GM19324 (cell line): ENCODE measurements at regions not wholly inside any gene's neighbourhood (a gene's known extent, or its start where the extent isn't known, plus 50 kb on each side); places are given as distances from the start of the nearest gene placed in this dataset.

Experiments
- ATAC-seq: cut with Tn5 transposase; IDR thresholded peaks from one replicate; pipeline ENCODE4 v1.9.1; 2021; ENCODE audit warnings: mild to moderate bottlenecking, moderate library complexity; ENCODE audit not compliant: unreplicated experiment, low FRiP score

DNA sequence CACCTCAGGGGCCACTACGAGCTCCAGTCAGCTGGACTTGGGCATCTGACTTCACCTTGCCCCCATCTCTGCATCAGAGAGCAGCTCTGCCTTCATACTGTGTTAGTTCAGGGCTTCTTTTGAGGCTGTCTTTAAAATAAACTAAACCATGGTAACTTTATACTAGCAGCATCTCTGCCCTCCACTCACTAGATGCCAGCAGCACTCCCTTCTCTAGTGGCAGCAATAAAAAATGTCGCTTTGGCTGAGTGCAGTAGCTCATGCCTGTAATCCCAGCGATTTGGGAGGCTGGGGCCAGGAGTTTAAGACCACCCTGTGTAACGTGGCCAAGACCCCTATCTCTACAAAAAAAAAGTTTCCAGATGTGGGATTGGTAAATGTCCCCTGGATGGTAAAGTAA lies 584.4 kb downstream of the INHBA start:
- ATAC-seq, result no peak

DNA sequence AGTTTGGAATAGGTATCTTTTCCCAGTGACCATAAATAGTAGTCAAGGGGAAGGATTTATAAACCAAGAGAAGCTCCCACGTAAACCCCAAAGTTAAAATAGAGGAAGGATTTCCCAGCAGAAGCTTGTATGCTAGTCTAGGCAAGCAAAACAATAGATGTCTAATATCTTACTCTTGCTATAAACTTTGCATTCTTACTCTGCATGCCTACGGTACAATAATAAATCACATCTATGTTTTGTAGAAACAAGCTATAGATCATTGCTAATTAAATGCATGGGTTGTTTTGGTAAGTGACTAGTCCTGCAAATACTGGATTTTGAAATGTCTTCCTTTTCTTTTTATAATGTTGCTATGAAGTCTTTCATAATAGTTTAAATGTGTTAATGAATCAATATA lies 585.5 kb downstream of the INHBA start:
- ATAC-seq, result no peak

DNA sequence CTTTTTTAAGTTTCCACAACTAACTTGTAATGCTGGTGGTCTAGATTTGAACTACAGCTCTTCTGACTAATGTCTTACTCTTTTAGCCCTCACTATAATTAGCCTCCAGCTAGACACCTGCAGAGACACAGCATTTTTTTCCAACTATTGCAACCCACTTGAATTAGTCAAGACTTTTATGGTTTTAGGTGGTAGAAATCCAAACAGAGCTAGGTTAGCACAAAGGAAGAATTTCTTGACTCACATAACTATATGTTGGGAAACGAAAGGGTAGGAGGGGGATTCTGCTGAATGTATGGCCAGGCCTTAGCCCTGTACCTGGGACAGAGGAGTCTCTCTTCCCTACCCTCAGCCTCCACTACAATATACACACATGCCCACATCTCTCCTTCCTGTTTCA lies 586.1 kb downstream of the INHBA start:
- ATAC-seq, result no peak

DNA sequence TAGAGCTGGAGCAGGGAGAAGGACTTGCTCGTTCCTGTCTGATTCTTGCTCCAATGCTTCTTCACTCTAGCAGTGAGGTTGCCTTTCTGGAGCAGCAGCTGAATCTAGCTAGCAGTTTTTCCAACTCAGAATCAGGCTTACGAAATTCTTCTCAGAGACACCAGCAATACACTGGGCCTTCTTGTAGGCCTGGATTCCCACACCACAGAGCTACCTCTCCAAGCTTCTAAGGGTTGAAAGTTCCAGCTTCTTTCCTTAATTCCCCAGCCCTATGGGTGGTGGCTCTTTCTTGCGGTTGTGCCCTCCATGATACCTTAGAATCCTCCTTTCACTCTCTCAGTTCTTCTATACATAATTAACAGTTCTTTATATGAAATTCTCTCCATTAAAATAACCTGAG lies 586.6 kb downstream of the INHBA start:
- ATAC-seq, result no peak

DNA sequence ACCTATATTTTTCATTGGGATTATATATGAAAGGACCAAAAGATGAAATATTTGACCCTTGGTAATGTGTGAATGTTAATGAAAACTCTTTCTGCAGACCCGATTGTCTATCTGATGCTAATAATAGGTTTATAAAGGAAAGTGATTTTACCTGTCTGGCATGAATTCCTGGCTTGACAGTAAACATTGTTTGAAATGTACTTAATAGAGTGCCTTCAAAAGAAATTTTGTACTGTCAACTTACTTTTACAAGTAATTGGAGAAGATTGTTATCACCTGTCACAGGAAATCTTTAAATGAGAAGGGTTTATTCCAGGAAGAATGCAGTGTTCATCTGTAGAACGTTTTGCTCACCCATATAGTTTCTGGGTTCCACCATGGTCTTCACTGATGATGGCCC lies 588.2 kb downstream of the INHBA start:
- ATAC-seq, result no peak

DNA sequence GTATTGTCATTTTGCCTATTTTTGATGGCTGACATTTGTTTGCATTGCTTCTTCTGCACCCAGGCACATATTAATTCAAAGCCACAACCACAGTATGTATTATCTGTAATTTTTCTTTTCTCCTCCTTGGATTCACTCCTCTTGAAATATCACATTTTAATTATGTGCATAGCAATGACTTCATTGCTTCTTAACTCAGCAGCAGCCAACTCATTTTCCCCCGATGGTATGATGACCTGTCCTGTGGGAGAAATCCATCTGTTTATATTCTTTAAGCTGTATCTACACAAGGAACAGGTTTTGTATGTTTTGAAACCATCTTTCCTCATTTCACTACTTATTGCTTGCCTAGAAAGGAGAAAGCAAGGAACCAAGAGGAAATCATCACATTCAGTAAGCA lies 588.8 kb downstream of the INHBA start:
- ATAC-seq, result no peak

DNA sequence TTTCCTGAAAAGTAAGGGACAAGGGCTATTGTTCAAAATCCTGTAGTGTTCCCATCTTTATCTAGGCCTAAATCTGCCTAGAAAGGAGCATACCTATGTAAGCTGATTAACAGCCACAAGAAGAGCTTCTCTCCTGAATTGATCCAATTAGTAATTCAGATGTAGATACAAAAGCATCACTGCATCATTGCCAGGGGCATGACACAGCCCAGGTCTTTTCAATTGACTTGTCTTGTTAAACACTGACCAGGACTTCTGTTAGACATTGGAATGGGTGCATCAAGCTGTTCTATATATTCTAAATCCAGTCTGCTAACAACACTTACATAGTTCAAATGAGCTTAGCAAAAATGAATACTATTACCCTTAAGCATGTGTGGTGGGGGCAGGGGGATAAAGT lies 589.2 kb downstream of the INHBA start:
- no peak for ATAC-seq

DNA sequence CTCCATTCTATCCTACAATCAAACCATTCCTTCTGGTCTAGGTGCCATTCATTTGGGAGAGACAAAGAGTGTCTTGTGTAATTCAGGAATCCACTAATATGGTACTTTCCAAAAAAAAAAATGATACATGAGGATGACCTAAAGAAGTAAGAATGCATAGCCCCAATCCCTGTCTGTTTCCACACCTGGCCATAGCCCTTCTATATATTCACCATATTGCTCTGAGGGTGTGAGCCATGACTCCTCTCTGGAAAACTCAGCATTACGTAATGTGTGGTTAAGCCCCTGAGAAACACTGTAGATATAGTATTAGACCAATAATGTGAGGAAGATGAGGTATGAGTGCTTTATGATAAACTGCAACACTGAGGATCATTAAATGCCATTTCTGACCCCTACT lies 592.7 kb downstream of the INHBA start:
- ATAC-seq, result no peak

DNA sequence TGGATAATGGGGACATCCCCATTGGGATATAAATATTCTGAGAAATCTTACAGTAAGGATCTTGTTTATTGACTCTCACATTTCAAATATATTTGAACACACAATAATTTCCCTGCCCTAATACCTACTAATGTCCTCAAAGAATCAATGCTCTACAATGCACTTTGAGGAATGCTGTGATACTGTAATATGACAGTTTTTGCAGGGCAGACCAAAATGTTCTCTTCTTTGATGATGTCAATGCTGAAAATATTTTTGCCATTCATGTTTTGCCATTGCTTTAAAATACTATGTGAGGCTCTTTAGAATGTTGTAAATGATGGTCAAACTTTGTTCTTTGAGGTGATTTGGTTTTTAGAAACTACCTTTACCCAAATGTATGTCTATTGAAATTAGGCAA lies 594.1 kb downstream of the INHBA start:
- ATAC-seq, result no peak

DNA sequence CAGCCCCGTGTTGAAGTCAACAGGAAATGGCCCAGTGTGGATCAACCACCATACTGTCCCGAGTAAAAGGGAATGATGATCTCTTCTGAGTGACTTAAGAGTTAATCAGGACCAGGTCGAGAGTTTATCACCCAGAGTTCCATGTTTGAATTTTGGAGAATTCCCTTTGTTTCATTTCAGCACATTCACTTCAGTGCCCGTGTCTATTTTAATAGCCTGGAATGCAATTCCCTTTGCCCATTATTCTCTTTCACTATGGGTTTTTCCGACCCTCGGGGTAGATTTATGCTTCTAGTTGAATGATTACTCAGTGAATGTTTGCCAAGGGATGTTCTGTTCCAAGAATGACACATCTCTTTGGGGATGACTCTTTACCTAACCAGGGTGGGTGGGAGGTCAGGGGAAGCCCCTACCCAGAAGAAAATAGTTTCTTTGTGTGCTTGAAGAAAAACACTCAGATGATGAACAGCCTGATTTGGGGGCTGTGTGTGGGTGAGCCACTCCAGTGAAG lies 594.9 kb downstream of the INHBA start:
- no peak for ATAC-seq

DNA sequence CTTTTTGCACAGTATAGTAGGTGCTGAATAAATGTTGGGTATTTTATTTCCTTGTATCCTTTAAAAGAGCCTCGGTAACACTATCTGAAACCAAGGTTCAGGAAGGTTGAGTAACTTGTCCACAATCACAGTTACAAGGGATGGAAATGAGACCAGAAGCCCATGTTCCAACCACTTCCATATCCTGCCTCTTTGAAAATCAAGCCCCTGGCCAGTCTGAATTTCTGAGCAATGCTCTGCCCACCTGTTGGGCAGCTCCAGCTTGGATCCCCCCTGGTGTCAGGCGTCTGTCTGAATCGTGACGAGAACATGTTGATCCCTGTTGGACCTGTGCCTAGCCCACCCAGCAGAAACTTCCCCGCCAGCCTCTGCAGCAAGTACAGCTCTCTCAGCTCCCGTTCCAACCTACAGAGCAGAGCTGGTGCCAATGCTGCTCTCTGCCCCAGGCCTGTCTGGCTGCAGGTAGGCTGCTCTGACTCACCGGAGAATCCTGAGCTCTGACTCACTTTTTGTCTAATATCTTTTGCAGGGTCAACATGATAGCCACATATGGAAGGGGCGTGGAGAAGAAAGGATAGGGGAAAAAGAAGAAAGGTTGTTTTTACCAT lies 595.5 kb downstream of the INHBA start:
- no peak for ATAC-seq

DNA sequence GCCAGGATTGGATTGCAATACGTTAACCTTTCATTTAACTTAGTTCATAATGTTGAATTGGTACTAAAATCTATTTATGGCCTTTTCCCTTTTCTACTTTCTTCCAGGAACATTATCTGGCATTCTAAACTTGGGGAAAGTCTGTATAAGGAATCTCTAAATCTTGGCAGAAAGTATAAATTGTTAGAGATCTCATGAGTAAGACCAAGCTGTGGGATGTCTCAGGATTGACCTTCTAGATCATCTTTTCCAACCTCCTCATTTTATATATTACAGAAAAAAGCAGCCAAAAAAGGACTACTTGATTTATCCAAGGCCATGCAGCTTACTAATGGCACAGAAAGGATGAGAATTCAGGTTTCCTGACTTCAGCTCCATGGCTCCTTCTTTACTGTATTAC lies 598.3 kb downstream of the INHBA start:
- ATAC-seq, result no peak

DNA sequence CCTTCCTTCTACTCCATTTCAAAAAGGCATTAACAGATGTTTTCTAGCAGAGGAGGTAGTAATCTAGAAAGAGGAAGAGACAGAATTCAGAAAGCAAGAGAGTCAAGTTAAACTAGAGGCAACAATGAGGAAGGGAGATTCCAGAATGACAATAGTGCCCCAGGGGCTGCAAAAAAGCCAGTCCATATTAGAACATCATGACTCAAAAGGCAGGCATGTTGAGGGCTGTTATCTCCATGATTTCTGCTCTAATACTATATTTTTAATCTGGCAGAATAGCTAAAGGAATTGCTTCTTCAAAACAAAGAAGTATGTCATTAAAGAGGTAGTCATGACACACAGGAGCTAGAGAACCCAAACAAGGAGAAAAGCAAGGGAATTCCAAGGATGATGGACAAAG lies 599.6 kb downstream of the INHBA start:
- ATAC-seq, result no peak

DNA sequence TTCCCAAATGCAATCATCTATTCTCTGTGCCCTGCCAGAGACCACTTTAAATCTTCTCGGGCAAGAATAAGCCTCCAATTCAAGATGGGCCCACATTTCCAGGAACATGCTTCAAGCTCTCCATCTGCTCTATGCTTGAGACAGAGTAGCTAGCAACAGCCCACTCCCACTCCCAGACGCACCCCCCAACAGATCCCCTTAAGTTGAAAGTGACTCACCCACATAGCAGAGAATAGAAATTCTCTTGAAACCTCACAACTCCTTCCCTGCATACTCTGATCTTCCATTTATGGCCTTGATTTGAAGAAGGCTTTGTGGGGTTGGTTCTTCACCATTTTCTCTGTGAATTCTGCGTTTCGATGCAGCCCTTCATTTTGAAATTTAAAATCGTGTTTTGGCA lies 604.0 kb downstream of the INHBA start:
- ATAC-seq, result no peak

DNA sequence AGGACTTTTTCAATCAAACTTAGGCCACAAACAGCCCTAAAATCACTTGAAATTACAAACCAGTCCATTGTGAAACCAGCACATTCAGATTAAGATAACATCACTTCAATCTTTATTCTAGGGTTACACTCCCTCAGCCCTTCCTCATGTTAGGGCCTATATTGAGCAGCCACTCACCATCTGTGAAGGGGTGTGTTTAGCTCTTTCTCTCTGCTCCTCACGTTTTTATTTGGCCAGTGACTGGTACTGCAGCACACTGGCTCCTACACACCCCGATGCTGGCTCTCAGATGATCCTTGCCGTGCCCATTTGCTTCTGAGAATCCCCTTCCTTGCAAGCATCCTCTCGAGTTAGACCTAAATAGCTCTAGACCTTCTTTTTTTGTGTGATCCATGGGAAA lies 604.5 kb downstream of the INHBA start:
- ATAC-seq, result no peak

DNA sequence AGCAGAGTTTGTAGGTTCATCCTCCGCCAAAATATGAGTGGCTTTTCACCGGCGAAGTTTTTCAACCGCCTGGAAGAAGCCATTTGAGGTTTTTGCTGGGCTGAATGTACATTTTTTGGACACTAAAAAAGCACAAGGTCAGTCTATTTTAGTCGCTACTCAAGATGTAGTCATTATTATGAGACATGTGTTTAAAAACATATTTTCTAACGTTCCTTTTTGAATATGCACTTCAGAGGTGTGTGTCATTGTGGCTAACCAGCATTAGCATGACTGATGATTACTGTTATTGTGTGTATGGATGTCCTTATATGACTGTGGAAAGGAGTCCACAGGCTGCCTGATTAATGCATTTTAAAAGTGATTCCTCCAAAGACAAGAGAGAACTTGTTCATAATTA lies 605.4 kb downstream of the INHBA start:
- ATAC-seq, result no peak

DNA sequence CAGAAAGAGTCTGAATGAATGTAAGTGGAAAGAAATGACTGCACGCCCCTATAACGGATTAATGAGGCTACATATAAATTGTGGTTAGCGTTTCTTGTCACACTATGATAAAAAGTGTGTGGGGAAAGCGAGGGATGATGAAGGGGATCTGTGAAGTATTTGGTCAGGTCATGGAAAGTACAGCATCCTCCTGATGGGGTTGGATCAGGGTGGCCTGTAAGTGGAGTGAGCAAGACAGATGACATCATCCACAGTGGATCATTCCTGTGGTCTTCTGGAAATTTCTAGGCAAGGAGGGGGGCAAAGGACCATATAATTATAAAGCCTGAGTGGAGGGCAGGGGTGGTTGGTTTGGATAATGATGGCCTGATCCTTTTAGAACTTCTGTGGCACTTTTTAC lies 606.0 kb downstream of the INHBA start:
- ATAC-seq, result no peak

DNA sequence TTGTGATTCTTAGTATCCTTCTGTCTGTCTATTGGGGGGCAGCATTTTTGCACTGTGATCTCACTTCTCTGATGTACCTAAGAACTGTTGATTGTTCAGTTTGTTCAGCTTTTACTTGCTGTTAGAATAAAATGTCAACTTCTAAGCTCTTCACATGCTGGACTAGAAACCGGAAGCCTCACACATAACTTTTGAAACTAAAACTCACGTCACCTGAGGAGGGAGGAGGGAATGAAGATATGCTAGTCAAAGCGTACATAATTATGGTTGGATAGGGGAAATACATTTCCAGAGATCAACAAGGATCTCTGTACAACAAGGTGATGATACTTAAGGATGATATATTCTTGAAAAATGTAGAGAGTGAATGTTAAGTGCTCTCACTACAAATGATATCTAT lies 609.7 kb downstream of the INHBA start:
- ATAC-seq, result no peak

DNA sequence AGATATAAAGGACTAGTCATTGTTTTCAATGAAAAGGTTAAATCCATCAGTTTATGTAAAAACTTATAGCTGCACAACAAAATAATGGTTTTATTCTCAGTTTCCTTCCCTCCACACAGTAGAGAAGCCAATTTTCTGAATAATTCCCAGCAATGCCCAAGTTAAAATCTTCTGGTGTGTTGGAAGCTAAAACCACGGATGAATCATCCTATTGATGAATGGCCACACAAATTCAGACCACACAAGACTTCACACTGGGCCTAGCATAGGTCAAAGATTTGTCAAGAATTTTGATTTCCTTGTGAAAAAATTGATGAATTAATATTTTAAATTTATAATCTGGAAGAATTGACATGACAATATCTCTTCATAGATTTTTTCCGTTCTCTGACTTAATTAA lies 617.6 kb downstream of the INHBA start:
- ATAC-seq, result no peak

DNA sequence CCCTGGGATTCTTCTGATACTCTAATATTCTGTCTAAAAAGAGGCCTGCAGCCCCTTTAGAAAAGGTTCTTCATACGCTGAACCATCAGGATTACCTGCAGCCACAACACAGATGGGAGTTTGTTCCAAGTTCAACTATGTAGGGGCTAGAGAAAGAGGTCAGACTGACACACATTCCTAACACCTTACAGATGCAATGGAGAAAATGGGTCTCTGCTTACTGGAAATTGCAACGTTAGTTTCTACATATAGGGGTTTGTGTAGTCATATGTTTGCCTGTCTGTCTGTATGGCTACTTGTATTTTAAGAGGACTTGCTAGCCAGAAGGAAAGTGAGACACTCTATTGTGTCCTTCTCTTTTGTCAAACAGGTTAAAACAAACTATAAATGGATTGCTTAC lies 618.5 kb downstream of the INHBA start:
- no peak for ATAC-seq

DNA sequence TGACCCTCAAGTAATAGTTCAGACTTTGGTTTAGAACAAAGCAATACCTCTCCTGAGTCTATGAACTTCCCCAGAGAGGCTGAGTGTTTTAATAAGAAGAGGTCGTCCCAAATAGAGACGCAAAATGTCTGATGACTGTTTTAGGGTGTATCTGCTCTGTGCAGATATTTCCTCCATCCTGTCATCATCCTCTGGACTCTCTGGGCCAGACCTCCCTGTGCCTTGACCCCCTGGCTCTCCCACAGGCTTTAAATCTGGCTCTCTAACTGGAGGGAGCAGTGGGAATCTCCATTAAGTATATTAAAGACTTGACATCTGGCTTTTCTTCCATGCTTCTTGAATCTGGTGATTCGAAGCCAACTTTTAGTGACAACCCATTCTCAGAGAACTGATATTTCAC lies 633.3 kb downstream of the INHBA start:
- ATAC-seq, result no peak

DNA sequence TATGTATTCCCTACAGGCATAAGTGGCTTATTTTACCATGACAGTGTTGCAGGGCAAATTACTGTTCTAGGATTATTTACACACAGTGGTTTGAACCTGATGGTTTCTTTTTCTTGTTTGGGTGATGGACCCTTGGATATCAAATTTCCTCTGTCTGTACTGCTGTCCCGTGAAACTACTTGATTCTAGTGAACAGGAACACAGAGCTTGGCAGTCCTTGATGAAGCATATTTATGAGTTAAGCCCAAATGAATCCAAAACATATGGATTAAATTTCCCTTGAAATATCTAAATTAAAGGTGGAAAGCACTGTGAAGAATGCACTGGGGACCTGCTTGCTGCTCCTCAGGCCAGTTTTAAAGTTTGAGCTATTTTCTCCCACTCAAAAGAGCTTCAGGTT lies 635.3 kb downstream of the INHBA start:
- ATAC-seq, result no peak

DNA sequence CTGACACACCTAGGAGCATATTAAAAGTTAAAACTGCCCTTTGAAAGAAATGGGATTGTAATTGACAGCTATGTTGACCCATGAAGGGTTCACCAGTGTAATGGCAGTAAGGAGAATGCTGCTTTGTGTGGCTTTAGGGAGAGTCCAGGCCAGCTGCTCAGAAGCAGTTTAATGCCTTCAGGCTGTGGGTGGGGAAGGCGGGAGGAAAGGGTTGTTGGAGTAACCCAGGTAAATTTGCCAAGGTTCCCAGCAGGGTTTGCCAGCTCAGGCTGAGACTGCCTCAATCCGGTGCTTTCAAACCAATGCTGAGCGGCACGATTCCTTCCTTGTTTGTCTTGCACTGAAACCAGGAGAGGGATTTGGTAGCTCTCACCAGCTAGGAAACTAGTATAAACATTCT lies 637.2 kb downstream of the INHBA start:
- no peak for ATAC-seq
